OCI-M1 (cell line): ENCODE measurements at regions not wholly inside any gene's neighbourhood (a gene's known extent, or its start where the extent isn't known, plus 50 kb on each side); places are given as distances from the start of the nearest gene placed in this dataset.
"Not testable (repeated sequence)": the region's sequence is repeated elsewhere in the genome, so short reads cannot be mapped to it uniquely, and the experiment has no call there.

Experiments used
- DNase-seq: peaks from one replicate; lab custom pipeline; 2025; lab: John Stamatoyannopoulos, UW

DNA sequence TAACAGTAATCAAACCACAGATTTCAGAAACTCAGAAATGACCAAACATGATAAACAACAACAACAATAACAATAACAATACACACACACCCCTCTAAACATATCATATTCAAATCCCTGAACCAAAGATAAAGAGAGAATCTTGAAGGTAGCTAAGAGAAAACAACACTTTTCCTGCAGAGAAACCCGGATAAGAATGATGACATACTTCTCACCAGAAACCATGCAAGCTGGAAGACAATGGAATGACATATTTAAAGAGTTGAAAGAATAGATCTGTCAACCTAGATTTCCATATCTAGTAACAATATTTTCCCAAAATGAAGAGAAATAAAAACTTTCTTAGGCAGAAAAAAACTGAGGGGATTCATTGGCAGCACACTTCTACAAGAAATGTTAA, 138.1 kb downstream of the LIG4 start:
- peak; percentile 19 for DNase-seq

DNA sequence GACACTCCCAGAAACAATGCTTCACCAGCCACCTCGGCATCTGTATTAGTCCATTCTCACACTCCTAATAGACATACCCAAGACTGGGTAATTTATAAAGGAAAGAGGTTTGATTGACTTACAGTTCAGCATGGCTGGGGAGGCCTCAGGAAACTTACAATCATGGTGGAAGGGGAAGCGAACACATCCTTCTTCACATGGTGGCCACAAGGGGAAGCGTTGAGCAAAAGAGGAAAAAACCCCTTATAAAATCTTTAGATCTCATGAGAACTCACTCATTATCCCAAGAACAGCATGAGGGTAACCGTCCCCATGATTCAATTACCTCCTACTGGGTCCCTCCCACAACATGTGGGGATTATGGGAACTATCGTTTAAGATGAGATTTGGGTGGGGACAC, 140.9 kb downstream of the LIG4 start:
- DNase-seq: peak; percentile 26

DNA sequence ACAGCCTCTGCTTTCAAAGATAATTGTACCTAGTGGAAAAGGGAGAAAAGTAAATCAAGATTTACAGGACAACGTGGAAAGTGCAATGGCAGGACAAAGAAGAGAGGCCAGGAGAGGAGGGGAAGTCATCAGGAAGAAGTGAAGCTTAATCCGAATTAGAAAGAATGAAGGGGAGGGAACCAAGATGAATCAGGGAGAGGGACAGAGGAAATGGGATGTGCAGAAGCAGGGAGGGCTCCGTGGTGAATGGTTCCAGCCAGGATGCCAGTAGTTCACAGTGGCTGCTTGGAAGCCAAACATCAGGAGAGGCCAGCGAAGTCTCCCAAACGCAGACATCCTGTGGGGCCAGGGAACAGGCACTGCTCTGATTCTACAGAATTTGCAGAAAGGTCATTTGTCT, 144.4 kb downstream of the LIG4 start:
- DNase-seq: no peak

DNA sequence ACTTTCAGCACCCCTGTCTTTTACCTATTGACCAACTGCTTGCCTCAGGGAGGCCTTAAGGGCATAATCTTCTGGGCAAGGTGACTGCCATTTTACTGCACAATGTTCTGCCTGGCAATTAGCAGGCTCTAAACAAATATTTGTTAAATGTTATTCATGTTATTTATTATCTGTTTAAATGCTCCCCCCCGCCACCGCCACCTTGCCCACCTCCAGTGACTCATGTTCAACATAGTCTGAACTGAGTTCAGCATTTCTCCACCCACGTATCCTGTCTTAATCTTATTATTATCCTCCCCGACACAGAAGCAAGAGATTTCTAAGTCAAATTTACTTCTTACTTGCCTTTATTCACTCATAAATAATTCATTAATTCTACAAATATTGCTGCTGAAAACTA, 144.8 kb downstream of the LIG4 start:
- no peak for DNase-seq

DNA sequence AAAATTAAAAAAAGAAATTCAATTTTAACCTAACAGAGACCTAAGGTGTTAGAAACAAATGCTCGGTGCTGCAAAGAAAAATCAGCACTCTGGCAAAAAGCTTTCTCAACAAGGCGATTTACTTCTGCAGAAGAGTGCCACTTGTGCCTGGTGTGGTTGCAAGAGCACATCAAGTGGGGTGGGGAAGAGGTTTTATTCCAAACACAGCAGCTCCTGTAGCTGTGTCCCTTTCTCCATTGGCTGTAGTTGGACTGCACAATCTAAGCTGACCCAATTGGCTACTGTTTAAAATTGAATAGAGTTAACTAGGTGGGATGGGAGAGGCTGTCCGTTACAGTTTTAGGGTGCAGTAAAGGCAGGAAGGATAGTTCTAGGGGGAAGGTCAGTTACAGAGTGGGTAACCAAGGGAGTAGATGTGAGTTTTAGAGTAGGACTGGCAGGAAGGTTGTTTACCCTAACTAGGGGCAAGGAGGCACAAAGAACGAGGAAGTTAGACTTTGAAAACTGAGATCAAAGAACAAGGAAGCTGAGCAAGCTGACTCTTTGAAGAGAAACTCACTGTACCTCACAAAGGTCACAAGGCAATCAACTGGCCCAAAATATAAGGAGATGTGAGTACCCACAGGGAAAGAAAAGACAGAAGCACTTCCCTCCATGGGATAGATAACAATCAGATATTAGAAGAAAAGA, 145.7 kb downstream of the LIG4 start:
- peak; percentile 23 for DNase-seq

DNA sequence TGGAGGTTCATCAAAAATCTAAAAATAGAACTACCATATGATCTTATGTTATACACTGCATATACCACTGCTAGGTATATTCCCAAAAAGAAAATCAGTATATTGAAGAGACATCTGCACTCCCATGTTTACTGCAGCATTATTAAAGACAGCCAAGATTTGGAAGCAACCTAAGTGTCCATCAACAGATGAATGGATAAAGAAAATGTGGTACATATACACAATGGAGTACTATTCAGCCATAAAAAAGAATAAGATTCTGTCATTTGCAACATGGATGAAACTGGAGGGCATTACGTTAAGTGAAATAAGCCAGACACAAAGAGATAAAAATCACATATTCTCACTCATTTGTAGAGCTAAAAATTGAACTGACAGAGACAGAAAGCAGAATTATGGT, 151.0 kb downstream of the LIG4 start:
- DNase-seq: not testable (repeated sequence)

DNA sequence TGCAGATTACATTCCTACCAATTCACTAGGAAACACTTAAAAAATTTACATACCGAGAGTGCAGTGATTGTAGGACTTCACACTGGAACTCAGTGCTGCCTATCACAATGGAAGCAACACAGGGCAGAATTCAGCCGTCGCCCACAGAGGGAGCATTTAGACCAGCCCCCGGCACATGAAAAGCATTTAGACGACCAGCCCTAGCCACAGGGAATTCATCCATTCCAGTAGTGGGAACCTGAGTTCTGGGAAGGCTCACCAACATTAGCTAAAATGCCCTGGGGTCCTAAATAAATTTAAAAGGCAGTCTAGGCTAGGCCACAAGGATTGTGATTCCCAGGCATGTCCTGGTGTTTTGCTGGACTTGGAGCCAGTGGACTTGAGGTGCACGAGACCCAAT, 155.2 kb downstream of the LIG4 start:
- DNase-seq: no peak

DNA sequence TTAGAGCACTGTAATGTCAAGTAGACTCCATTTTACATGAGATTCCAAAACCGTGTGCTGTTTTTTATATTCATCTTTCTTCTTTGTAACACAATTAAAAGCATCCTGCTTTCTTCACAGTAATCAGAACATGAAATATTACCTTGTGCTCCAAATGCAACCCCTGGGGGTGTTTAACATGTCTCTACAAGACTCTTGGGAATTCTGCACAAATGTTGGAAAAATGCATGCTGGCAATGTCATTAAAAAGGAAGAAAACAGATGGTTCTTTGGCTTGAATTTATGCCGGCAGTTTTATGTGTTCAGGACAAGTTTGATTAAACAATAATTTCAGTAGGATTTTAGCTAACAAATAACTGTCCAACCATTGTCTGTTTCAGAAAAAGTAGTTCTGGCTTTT, 159.1 kb downstream of the LIG4 start:
- DNase-seq: no peak

DNA sequence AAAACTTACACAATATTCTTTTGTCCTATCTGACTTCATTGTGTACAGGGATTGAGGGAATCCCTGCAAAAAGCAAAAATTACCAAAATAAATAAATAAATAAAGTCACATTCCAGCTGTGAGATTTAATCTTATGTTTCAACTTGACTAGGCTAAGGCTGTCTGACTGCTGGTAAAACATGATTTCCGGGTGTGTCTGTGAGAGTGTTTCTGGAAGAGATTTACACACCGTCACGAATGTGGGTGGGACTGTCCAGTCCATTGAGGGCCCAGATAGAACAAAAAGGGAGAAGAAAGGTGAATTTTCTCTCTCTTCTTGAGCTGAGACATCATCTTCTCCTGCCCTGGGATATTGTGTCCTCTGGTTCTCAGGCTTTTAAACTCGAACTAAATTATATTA, 166.1 kb downstream of the LIG4 start:
- DNase-seq: no peak

DNA sequence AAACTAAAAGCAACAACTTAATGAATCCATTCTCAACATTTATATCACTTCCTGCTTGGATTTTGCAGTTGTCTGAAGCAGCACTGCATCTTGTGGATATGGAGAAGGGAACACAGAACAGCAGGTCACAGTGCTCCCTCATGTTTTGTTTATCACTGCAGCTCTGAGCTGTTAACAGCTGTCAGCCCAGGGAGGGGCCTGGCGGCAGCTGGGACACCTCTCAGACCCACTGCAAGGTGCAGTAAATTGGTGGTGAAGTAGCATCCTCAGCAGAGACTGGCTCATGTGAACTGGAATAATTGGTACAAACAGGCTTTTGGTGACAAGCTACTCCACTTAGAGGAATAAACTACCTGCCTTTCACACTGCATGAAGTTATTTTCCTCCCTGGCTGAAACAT, 170.4 kb downstream of the LIG4 start:
- no peak for DNase-seq

DNA sequence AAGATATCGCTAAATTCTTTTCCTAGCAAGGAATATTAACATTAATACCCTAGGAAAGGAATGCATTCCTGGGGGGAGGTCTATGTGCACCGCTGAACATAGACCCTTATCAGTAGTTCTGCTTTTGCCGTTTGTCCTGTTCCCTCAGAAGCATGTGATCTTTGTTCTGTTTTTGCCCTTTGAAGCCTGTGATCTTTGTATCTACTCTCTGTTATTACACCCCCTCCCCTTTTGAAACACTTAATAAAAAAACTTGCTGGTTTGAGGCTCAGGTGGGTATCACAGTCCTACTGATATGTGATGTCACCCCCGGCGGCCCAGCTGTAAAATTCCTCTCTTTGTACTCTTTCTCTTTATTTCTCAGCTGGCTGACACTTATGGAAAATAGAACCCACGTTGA, 172.5 kb downstream of the LIG4 start:
- peak; percentile 73 for DNase-seq

DNA sequence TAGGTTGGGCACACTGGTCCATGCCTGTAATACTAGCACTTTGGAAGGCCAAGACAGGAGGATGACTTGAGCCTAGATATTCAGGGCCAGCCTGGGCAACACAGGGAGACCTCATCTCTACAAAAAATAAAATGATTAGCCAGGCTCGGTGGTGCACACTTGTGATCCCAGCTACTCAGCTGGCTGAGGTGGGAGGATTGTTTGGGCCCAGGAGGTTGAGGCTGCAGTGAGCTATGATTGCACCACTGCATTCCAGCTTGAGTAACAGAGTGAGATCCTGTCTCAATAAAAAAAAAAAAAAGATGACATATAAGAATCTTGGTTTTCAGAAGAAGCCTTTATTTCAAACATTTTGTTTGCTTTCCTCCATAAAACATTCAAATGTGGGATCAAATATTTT, 178.0 kb downstream of the LIG4 start:
- DNase-seq: no peak

DNA sequence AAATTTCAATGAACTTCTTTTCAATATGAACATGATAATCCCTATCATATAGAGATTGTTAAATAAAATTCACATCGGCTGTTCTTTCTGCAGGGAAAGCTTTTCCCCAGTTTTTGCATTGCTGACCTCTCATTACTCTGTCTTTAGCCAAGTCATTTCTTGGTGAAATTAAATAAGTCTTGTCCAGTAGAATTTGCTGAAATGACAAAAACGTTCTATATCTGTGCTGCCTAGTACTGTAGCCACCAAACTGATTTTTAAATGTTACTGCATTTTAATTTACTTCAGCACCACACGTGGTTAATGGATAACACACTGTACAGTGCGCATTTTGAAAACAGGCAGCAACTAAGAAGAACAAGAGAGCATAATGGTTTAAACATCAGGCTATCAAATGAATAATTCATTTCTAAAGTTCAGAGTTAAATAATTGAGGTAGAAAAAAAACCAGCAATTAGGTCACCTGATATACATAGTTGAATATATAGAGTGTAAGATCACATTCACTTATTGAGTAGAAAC, 178.9 kb downstream of the LIG4 start:
- DNase-seq: no peak

DNA sequence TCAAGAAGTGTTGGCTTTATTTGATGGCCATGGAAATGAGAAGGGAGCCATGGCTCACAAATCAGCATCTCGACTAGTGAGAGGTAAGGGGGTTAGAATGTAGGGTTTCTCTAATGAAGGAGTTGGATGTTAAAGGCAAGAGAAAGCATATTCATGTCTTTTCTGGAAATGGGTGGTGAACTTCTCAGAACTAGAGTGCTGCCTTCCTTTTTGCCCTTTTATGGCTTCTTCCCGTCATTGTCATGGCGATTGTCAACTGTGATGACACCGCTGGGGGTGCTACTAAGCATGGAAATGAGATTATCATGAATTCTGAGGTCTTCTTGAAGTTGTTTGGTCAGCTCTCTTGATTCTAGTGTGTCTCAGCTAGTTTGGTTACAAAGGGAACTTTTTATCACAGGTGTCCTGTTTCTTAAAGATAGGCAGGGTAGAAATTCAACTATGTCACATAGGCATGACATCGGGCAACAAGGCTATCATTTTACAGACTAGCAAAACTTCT, 180.4 kb downstream of the LIG4 start:
- DNase-seq: peak; percentile 94

DNA sequence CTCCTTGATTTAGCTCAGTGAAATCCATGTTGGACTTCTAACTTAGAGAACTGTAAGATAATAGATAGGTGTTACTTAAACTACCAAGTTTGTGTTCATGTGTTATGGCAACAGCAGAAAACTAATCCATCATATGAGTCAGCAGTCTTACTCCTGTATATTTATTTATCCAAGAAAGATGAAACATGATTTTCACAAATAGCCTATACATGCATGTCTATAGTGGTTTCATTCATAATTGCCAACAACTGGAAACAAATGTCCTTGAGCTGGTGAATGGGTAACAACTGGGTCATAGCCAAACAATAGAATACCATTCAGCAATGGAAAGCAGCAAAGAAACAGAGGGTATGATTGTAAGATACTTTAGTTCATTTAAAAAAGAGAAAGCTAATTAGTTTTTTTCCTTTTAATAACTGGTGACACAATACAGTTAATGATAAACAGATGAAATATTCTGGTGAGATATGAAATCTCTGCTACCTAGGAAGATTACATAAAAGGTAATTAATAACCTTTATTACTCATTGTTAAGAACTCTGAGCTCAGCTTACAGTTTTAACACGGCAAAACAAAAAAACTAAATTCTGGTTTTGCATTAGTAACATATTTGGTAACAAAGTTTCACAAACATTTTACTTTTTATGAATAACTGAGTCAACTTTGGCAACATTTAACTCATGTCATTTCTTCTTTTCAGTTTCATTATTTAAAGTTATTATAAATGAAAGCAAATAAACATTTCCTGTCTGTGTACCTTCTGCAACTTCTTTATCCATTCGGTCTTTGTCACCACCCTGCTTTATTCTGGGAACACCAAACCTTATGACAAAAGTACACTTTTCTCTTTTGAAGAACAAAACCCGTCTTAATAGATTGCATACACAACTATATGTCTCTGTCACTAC, 181.3 kb downstream of the LIG4 start:
- DNase-seq: peak; percentile 50

DNA sequence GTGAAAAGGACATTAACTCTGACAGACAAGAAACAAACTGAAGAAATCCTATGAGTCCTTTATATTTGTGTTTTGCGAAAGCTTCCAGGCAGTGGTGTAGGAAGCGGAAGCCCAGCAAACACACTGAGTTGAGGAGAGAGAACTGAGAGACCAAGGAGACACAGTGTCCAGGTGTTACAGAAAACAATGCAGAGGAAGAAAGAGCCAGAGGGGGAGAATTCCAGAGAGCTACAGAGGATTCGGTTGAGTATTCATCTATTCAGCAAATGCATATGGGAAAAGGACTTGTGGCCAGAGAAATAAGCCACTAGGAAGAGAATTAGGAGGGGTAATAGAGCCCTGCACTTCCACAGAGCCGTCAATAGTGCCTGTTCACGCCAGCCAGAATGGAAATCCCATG, 183.5 kb downstream of the LIG4 start:
- no peak for DNase-seq

DNA sequence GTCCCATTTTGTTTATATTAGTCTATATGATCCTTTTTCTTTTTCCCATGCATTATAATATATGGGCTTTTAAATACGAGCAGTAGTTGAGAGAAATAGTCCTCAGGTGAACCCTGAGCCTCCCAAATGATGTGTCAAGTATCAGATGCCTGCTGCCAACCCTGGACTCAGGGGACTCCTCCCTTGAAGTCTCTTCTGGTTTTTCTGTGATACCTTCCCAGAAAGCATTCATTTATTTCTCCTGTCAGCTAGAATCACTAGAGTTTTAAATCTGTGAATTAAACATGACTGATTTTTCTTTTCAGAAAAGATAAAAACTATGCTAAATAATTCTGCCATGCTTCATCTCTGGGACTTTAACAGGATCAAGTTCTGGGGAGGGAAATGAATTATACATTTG, 184.6 kb downstream of the LIG4 start:
- no peak for DNase-seq

DNA sequence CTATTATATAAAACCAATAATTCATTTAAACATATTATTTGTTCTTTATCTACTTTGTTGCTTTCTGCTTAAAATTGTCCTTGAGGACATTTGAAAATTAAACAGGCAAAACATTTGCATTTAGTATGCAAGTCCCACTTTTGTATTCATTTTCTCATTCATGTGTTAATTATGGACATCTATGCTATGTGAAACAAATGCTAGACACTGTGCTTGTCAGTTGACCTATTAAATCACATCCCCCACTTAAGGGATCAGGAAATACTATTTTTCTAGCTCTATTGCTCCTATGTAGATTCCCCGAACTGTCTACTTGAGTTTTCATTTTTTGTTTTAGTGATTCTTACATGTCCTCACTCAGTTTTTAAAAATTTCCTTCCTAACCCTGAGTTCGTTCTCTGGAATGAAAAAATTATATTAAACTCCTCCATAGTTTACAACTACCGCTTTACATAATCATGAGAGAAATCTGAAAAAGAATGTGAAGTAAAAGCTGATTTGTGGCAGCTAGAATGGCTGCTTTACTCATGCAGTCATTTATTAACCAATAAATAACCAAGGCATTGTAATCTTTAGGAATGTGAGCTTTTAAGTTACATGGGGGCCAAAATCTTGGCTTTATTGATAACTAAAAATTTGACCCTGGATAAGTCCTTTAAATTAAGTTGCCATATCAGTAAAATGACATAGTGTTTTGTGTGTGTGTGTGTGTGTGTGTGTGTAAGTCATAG, 188.5 kb downstream of the LIG4 start:
- DNase-seq: no peak

DNA sequence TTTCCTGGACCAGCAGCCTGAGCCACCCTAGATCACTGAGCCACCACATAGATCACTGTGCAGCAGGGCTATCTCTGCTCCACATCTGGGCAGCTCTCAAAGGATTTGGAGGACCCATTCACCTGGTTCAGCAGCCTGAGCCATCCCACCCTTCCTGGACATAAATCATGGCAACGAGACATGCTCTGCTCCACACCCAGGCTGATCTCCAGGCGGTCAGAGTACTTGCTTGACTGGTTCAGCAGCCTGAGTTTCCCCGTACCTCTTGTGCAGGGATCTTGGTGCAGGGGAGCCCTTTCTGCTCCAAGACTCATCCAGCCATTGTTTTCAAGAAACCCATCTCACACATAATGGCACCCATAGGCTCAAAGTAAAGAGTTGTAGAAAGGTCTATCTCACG, 195.3 kb downstream of the LIG4 start:
- no peak for DNase-seq

DNA sequence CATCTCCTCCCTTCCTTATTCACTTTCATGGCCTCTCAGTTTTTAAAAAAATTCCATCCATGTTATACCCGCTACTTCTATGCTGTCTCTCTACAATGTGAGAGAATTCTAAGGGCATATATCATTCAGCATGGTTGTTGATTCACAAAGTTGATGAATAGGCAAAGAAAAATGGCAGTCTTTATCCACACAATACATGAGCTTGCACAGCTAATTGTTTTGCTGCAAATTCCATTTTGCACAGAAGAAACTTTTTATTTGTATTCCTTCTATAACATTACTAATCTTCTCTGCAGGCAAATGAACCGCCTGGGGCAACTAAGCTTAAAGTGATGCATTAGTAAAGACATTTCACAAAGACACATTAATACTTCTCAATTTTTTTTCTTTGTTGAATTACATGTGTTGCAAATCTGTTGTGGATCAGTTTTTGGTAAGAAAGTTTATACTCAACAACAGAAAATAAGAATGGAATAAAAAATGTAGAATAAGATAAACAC, 196.9 kb downstream of the LIG4 start:
- no peak for DNase-seq

DNA sequence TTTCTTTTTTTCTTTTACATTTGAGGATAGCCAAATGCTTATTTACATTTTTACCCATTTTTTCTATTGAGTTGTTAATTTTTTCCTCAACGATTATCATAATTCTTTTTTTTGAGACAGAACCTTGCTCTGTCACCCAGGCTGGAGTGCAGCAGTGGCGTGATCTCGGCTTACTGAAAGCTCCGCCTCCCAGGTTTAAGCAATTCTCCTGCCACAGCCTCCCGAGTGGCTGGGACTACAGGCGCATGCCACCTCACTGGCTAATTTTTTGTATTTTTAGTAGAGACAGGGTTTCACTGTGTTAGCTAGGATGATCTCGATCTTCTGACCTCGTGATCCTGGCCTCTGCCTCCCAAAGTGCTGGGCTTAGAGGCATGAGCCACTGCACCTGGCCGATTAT, 208.7 kb downstream of the LIG4 start:
- DNase-seq: no peak

DNA sequence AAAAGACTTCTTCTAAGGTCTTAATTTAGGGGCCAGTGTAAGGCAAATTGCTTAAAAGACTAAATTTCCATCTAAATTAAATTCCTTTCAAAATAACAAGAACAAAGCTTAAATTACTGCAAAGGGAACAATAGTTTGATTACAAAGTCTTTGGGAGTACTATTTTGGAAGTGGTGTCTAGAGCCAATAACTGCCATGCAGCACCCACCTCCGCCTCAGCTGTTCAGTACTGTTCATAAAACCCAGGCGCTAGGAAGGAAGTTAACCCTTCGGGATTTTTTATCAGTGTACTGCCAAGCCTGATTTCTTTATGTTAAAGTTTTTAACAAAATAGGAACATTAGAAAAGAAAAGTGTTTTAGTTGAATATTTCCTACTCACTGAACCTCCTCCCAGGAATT, 210.1 kb downstream of the LIG4 start:
- DNase-seq: no peak
